AG04450 (cell line): ENCODE measurements at regions not wholly inside any gene's neighbourhood (a gene's known extent, or its start where the extent isn't known, plus 50 kb on each side); places are given as distances from the start of the nearest gene placed in this dataset.
"Not testable (repeated sequence)": the region's sequence is repeated elsewhere in the genome, so short reads cannot be mapped to it uniquely, and the experiment has no call there.

ENCODE experiments used
- CTCF ChIA-PET: fragments of 300-600, 350-600 bp; formaldehyde crosslinking; extraction: SDS; loops from one replicate; lab custom pipeline; 2022; ENCODE audit warnings: antibody characterized with exemption, inconsistent platforms; lab: Charles Lee
- POLR2A ChIA-PET: fragments of 350-600 bp; formaldehyde crosslinking; extraction: SDS; loops from one replicate; lab custom pipeline; 2021; ENCODE audit warnings: antibody characterized with exemption, inconsistent platforms; lab: Yijun Ruan, JAX
- DNase-seq: peaks from one replicate; pipeline ENCODE4 v3.0.0-alpha.2; 2011; ENCODE audit warnings: low read depth, low spot score
- H3K27ac ChIP-seq: one replicate; pipeline ENCODE4 v1.5.1; 2012; ENCODE audit warnings: low read depth, low read length, control low read depth
- H3K27me3 ChIP-seq: one replicate; pipeline ENCODE4 v1.6.0; 2012; ENCODE audit warnings: low read length; ENCODE audit not compliant: control insufficient read depth, insufficient read depth
- H3K4me3 ChIP-seq: 2 replicates; pipeline ENCODE4 v1.5.1; 2011; ENCODE audit warnings: mild to moderate bottlenecking, low read depth, low read length, control low read depth
- H3K9me3 ChIP-seq: 2 replicates; pipeline ENCODE4 v1.5.1; 2012; ENCODE audit warnings: low read length; ENCODE audit not compliant: control insufficient read depth, insufficient read depth
- TF ChIP-seq, protein P1 (sequence below): IDR thresholded peaks from 2 replicates; pipeline ENCODE4 v1.5.1; 2011; ENCODE audit warnings: low read depth, low read length, control low read depth, inconsistent platforms

DNA sequence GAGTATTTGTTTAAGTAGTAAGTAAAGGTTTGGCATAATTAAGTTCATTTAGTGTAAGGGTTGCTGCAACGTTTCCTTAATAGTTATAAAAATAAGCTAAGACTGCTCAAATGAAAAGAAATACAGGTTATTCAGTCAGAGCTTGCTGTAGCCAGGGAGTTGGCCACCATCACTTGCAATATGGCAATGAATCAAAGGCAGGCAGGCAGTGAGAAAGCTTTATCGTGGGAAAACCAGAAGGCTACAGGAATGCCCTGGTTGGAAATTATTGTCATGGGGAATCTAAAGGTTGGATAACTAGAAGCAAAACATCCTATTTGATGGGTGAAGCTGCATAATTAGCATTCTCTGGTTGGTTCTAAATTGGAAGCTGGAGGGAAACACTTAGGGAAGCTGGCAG, 1286.4 kb upstream of the CDH18 start:
- H3K9me3 ChIP-seq, POLR2A ChIA-PET: not testable (repeated sequence)

DNA sequence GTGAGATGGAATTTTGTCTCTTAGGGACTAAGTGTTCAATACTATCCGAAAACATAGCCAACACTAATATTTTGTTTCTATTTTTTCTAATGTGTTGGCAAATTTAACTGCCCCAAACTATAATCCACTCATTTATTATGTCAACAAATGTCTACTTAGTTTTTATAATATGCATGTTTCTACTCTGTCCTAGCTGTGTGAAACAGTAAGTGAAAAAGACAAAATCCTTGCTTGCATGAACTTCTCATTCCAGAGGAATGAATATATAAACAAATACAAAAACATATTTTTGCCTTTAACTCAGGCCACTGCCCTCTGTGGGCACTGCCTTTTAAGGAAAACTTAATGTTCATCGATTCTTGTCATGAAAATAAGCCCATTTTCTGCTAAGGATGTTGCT, 1275.4 kb upstream of the CDH18 start:
- Histone ChIP-seq H3K9me3 (no peaks in the 10 kb centered on the region), H3K27me3 (no peaks in the 10 kb centered on the region), H3K4me3 (no peak overlapping the region), H3K27ac (no peak overlapping the region)
- ChIA-PET CTCF (interaction anchor here (0.6 kb wide), 1 partner anchor 195 kb away, joined by 8 read pairs; no protein-coding TSS in a partner anchor), POLR2A (no interaction called here)
- DNase-seq = no peak
- TF ChIP-seq, protein P1, sequence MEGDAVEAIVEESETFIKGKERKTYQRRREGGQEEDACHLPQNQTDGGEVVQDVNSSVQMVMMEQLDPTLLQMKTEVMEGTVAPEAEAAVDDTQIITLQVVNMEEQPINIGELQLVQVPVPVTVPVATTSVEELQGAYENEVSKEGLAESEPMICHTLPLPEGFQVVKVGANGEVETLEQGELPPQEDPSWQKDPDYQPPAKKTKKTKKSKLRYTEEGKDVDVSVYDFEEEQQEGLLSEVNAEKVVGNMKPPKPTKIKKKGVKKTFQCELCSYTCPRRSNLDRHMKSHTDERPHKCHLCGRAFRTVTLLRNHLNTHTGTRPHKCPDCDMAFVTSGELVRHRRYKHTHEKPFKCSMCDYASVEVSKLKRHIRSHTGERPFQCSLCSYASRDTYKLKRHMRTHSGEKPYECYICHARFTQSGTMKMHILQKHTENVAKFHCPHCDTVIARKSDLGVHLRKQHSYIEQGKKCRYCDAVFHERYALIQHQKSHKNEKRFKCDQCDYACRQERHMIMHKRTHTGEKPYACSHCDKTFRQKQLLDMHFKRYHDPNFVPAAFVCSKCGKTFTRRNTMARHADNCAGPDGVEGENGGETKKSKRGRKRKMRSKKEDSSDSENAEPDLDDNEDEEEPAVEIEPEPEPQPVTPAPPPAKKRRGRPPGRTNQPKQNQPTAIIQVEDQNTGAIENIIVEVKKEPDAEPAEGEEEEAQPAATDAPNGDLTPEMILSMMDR = no peak

More for the DNA sequence above, 1286.4 kb upstream of the CDH18 start:
- H3K27ac ChIP-seq, H3K4me3 ChIP-seq, H3K27me3 ChIP-seq, CTCF ChIA-PET, DNase-seq: not testable (repeated sequence)

DNA sequence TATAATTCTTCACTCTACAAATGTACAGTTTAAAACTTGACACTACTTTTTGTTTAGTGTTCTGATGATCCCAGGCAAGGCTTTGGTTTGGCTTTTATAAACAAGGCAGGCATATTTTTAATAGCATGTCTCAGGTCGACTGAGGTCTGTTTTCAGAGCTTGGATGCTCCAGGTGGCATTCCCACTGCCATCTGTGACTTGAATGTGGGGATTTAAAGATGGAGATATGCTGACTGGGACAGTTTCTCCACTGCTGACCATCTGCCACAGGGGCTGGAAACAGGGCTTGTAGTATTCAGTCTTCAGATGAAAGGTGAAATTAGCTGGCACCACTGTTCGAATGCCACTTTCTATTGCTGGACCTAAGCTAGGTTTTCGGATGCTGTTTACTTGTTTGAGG, 1266.2 kb upstream of the CDH18 start:
- ChIA-PET POLR2A (no interaction called here), CTCF (no interaction called here)
- DNase-seq = no peak
- TF ChIP-seq, protein P1 = no peak
- H3K9me3 ChIP-seq = no peaks in the 10 kb centered on the region
- H3K27me3 ChIP-seq = no peaks in the 10 kb centered on the region
- no peak overlapping the region for H3K27ac ChIP-seq
- no peak overlapping the region for H3K4me3 ChIP-seq

DNA sequence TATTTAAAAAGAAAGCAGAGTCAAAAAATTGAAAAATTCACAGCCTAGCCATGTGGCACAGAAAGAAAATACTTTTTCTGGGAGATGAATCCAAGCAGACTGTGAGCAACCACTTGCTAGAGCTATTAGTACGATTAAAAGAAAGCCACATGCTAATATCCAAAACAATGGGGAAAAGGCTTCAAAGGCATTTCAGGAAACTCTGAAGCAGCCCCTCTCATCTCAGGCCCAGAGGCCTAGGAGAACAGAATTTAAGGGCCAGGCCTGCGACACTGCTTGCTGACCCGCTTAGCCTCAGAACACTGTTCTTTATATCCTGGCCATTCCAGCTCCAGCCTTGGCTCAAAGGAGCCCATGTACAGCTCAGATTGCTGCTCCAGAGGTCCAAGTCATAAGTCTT, 1257.0 kb upstream of the CDH18 start:
- H3K27me3 ChIP-seq = no peaks in the 10 kb centered on the region
- CTCF ChIA-PET = no interaction called here
- no peak overlapping the region for H3K27ac ChIP-seq
- DNase-seq = no peak
- no peaks in the 10 kb centered on the region for H3K9me3 ChIP-seq
- H3K4me3 ChIP-seq = no peak overlapping the region
- TF ChIP-seq, protein P1 = no peak
- POLR2A ChIA-PET = no interaction called here

DNA sequence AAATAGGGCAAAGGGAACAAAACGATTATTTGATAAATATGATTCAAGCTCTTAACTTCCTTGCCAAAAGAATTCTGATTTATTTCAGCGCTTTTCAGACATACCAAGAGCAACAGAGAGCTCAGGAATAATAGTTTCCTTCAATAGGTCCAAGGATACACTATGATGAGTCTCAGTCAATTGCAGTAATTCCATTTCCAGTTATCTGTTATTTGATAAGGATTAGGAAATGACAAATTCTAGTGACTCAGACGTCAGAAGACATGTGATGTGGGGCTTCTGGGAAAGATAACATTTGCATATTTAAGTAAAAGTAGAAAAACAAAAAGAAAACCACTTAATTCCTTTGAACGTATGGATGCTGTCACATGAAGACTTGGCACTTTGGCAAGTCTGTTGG, 1250.8 kb upstream of the CDH18 start:
- POLR2A ChIA-PET = no interaction called here
- DNase-seq = no peak
- H3K27me3 ChIP-seq = no peaks in the 10 kb centered on the region
- no peak overlapping the region for H3K4me3 ChIP-seq
- CTCF ChIA-PET = no interaction called here
- no peaks in the 10 kb centered on the region for H3K9me3 ChIP-seq
- H3K27ac ChIP-seq = no peak overlapping the region
- TF ChIP-seq, protein P1 = no peak

DNA sequence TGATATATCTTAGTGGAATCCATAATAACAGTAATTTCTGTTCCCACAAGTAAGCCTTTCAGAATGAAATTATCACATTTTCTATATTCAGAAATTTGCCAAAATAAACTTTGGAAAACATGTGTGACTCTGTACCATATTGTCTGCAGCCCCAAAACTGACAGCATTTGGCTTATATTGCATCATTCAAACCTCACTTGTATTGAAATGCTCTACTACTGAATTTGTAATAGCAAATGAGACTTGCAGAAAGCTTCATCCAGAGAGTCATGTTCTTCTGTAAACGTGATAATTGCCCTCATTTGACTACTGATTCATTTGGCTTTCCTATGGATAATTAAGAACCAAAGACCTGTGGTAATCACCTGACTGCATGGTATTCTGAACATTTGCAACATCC, 1249.5 kb upstream of the CDH18 start:
- Histone ChIP-seq H3K9me3 (no peaks in the 10 kb centered on the region), H3K27ac (no peak overlapping the region), H3K27me3 (no peaks in the 10 kb centered on the region), H3K4me3 (no peak overlapping the region)
- TF ChIP-seq, protein P1 = no peak
- DNase-seq = no peak
- POLR2A ChIA-PET = no interaction called here
- CTCF ChIA-PET = no interaction called here
